ENCODE measurements at regions not wholly inside any gene's neighbourhood (a gene's known extent, or its start where the extent isn't known, plus 50 kb on each side); places are given as distances from the start of the nearest gene placed in this dataset.

DNA sequence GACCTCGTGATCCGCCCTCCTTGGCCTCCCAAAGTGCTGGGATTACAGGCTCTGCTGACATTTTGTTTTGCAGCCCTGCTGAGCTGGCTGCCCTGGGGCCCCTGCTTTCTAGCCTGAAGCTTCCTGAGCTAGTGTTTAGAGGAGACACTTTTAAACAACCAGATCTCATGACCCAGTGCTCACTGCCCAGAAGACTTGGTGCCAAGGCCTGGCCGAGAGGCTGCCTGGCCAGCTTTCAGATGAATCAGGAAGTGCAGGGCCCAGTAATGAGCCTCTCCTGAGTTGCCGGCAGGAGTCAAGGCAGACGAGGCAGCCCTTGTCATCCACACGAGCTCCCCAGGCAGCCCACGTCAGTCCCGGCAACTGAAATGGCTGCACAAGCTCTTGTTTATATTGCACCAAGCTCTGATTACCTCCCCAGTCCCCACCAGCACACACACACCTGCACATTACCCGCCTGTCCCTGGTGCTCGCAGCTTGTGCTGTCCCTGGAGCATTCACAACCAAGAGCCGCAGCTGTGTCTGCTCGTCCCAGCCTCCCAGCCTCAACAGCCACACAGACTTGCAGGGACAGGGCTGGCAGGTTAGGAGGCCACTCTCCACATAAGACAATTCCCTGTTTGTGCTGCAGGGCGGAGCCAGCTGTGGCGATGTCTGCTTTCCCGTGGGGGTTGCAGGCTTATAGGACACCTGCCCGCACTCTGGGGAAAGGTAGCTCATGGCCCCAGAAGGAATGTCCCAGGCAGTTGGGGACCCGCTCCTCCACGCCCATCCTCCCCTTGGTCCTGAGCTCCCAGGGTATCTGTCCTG is 331.2 kb upstream of the MYT1L start (continued):
- TF ChIP-seq CBX2 (IDR thresholded peaks at IDR 0.05; ENCODE audit: insufficient read depth, low read length, poor library complexity, severe bottlenecking) (no peak), XRCC5 (IDR thresholded peaks at IDR 0.05; ENCODE audit: low read depth, low read length) (no peak), ZNF77 (CRISPR knock-in tag; IDR thresholded peaks at IDR 0.05) (no peak), REST (IDR thresholded peaks at IDR 0.05; ENCODE audit: borderline replicate concordance) (no peak), REST (CRISPR knock-in tag; IDR thresholded peaks at IDR 0.05; ENCODE audit: low read depth) (no peak), FOXK1 (CRISPR knock-in tag; IDR thresholded peaks at IDR 0.05; ENCODE audit: borderline replicate concordance) (no peak), U2AF2 (optimal IDR thresholded peaks at IDR 0.05; ENCODE audit: low read depth, low read length) (no peak), ZNF134 (CRISPR knock-in tag; conservative IDR thresholded peaks at IDR 0.05) (no peak), MAFF (IDR thresholded peaks at IDR 0.05; ENCODE audit: low read length) (no peak), OTX1 (CRISPR knock-in tag; IDR thresholded peaks at IDR 0.05) (no peak)
- TF ChIP-seq, protein P1, sequence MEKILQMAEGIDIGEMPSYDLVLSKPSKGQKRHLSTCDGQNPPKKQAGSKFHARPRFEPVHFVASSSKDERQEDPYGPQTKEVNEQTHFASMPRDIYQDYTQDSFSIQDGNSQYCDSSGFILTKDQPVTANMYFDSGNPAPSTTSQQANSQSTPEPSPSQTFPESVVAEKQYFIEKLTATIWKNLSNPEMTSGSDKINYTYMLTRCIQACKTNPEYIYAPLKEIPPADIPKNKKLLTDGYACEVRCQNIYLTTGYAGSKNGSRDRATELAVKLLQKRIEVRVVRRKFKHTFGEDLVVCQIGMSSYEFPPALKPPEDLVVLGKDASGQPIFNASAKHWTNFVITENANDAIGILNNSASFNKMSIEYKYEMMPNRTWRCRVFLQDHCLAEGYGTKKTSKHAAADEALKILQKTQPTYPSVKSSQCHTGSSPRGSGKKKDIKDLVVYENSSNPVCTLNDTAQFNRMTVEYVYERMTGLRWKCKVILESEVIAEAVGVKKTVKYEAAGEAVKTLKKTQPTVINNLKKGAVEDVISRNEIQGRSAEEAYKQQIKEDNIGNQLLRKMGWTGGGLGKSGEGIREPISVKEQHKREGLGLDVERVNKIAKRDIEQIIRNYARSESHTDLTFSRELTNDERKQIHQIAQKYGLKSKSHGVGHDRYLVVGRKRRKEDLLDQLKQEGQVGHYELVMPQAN (IDR thresholded peaks at IDR 0.05; ENCODE audit: borderline replicate concordance): no peak
- TF ChIP-seq, protein P2, sequence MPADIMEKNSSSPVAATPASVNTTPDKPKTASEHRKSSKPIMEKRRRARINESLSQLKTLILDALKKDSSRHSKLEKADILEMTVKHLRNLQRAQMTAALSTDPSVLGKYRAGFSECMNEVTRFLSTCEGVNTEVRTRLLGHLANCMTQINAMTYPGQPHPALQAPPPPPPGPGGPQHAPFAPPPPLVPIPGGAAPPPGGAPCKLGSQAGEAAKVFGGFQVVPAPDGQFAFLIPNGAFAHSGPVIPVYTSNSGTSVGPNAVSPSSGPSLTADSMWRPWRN (IDR thresholded peaks at IDR 0.05; ENCODE audit: low read depth): no peak

All from K562 (cell line).